Heart left ventricle (tissue), 16 donors: ENCODE measurements at regions not wholly inside any gene's neighbourhood (a gene's known extent, or its start where the extent isn't known, plus 50 kb on each side); places are given as distances from the start of the nearest gene placed in this dataset.

Source experiments
- ATAC-seq, 4 donors: fragments of 200-7000 bp; cut with Tn5 transposase; one replicate each; pipeline ENCODE4 v1.9.1; 2020 to 2022; ENCODE audit warnings: moderate library complexity in 4 of 4, mild to moderate bottlenecking in 3 of 4, moderate number of reproducible peaks in 1 of 4
- DNase-seq, 5 donors: peaks; one replicate each; pipeline ENCODE4 v3.0.0-alpha.2; 2020
- H3K27ac ChIP-seq, 12 donors: fragments of 200-600 bp; sonication (generic) in 4 of 12; one replicate each; pipeline versions ENCODE4 v1.5.0 to v1.8.0; 2016 to 2022; ENCODE audit warnings: mild to moderate bottlenecking in 2 of 12
- H3K27me3 ChIP-seq, 9 donors: fragments of 200-600 bp; sonication (generic) in 2 of 9; one replicate each; pipeline versions ENCODE4 v1.5.1 to v1.8.0; 2016 to 2022; ENCODE audit warnings: mild to moderate bottlenecking in 3 of 9
- H3K36me3 ChIP-seq, 9 donors: fragments of 200-600 bp; sonication (generic) in 2 of 9; one replicate each; pipeline versions ENCODE4 v1.5.0 to v1.8.0; 2018 to 2022; ENCODE audit warnings: mild to moderate bottlenecking in 2 of 9
- H3K4me1 ChIP-seq, 12 donors: fragments of 200-600 bp; sonication (generic) in 4 of 12; one replicate each; pipeline versions ENCODE4 v1.5.0 to v1.8.0; 2016 to 2022; ENCODE audit warnings: mild to moderate bottlenecking in 3 of 12
- H3K4me3 ChIP-seq, 12 donors: fragments of 200-600 bp; sonication (generic) in 4 of 12; one replicate each; pipeline versions ENCODE4 v1.5.0 to v1.8.0; 2017 to 2022; ENCODE audit warnings: mild to moderate bottlenecking in 9 of 12, moderate library complexity in 4 of 12
- H3K9me3 ChIP-seq, 12 donors: fragments of 200-600 bp; sonication (generic) in 4 of 12; one replicate each; pipeline versions ENCODE4 v1.5.0 to v1.8.0; 2016 to 2022; ENCODE audit warnings: mild to moderate bottlenecking in 1 of 12
- POLR2A ChIP-seq, 2 donors: fragments of 450-650 bp; IDR thresholded peaks; one replicate each; pipeline ENCODE4 v1.6.1; 2017; ENCODE audit warnings: antibody characterized with exemption in 2 of 2, mild to moderate bottlenecking in 2 of 2, moderate library complexity in 2 of 2
- WGBS, 4 donors: extraction: QIAGEN DNeasy Blood & Tissue Kit in 2 of 4; methylation state at CpG; one replicate each; pipeline versions ENCODE4 v1.1.5 to v1.1.7; 2013 to 2018; 5-methylcytosine and 5-hydroxymethylcytosine counted together
- intact Hi-C, 10 donors: fragments of 100-400 bp; cut with DNase I; formaldehyde crosslinking; loops; one replicate each; pipeline versions ENCODE4 v1.11.1 to v1.14.2; 2022
- TF ChIP-seq, protein P1 (sequence below), 12 donors: fragments of 200-600 bp; sonication (generic) in 4 of 12; IDR thresholded peaks; one replicate each; pipeline versions ENCODE4 v1.5.0 to v1.8.0; 2018 to 2022; ENCODE audit warnings: antibody characterized with exemption in 12 of 12, mild to moderate bottlenecking in 5 of 12
- donor health status: ischemic (EF 13 %, LVEDD 7.1; RV severe dilation, severe dysfunction).
- donor health status: healthy with polysubstance abuse.
- donor health status: DM: no; HTN: yes; CAD: no.
- donor health status: DM: no; HTN: no; CAD: no.
- donor health status: ischemic (EF 25% LVEDD 6.9; RV normal size, moderate dysfunction).
- donor health status: ischemic (EF 25% LVEDD 5.7; RV mildly dilated, moderate dysfunction).
- donor health status: healthy.
- donor health status: DM: yes; HTN: yes; CAD: no.
- donor health status: ischemic (EF 35%, LVEDD 5.7; RV mildly dilated, moderate dysfunction).
- donor health status: nonischemic (EF 11% LVEDD 7.7; RV severe dilation, severe dysfunction).
- donor health status: DM: yes; HTN: yes; CAD: no.
- donor health status: PGD.
- donor health status: ischemic (EF 29% LVEDD 5.4; RV normal size, mild dysfunction).
- donor health status: nonischemic (EF 23%, LVEDD 6.1; RV moderate dilation, normal function).

DNA sequence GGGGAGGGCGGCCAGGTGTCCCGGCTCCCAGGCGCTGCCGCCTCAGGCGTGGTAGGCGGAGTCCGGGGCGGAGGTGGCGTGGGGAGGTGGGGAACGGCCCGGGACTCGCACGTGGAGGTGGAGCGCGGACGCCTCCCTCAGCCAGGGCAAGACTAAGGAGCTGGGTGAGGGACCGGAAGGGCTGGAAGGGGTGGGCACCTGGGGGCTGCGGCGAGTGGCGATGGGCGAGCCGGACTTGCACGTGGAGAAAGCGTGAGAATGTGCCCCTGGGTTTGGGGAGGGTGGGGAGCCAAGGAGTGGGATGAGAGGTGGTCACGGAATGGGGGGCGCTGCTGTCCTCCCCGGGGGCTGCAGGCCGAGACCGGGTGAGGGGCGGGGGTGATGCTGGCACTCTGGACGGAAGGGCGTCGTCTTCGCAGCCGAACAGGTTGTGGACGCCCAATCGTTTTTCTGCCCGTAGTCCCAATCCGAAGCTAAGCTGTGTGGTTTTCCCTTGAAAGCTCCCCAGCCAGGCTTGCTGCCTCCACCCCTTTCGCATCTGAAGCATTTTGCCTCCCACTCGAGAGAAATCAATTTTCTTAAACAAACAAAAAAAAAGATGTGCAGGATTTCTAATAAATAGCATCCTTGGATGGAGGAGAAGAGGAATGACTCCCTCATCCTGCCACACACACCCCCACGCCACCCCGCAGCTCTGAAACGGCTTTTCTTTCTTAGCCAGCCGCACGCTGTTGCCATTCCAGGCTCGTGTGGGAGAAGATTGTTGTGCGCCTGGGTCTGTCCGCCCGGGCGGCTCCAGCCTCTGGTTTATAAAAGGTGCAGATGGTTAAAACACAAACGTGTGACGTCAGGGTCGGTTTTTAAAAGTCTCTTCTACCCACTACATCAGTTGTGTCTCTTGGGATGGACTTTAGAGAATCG is 62.5 kb upstream of the ANKRD28 start:
- no peaks in the 10 kb centered on the region for H3K36me3 ChIP-seq
- H3K4me1 ChIP-seq = peaks cover 0 to 22% (median 9%) of the 10 kb centered on the region in 12 donors
- intact Hi-C loops = loop anchor here in 1 of 10 donors (10.0 kb wide), 1 partner anchor 115 kb away; no protein-coding TSS in a partner anchor
- peaks cover 0 to 2% (median 0%) of the 10 kb centered on the region in 9 donors for H3K27me3 ChIP-seq
- no peaks in the 10 kb centered on the region for H3K9me3 ChIP-seq
- no peak for TF ChIP-seq POLR2A (IDR thresholded peaks at IDR 0.05)
- TF ChIP-seq, protein P1, sequence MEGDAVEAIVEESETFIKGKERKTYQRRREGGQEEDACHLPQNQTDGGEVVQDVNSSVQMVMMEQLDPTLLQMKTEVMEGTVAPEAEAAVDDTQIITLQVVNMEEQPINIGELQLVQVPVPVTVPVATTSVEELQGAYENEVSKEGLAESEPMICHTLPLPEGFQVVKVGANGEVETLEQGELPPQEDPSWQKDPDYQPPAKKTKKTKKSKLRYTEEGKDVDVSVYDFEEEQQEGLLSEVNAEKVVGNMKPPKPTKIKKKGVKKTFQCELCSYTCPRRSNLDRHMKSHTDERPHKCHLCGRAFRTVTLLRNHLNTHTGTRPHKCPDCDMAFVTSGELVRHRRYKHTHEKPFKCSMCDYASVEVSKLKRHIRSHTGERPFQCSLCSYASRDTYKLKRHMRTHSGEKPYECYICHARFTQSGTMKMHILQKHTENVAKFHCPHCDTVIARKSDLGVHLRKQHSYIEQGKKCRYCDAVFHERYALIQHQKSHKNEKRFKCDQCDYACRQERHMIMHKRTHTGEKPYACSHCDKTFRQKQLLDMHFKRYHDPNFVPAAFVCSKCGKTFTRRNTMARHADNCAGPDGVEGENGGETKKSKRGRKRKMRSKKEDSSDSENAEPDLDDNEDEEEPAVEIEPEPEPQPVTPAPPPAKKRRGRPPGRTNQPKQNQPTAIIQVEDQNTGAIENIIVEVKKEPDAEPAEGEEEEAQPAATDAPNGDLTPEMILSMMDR (IDR thresholded peaks at IDR 0.05) = no peak
- ATAC-seq = peak; percentile 57 to 84 (median 76)
- DNase-seq = peak in 3 of 5 donors; percentile 35 to 72 (median 52)
- H3K27ac ChIP-seq = peak overlapping the region in 9 of 12 donors; percentile 1 to 78 (median 71)
- H3K4me3 ChIP-seq = peak overlapping the region; percentile 76 to 98 (median 90)
- 1% methylated on average over 42 to 55 of the region's 55 CpGs for WGBS, 4 donors

DNA sequence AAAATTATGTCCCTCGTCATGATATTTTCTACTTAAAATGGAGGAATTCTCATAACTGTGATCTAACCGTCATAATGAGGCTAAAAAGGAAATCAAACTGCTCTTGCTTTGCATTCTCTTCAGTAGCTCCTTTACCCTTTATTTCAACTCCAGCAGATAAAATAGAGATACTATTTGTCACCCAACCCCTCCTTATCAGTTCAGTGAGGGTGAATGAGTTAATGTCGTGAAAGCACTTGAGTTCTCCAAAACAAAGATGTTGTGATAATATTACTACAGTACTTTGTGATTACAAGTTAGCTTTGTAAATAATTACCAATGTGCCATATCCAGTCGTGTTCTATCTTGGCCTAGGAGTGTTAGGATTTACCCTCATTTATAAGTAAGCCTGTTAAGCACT is 63.4 kb upstream of the ANKRD28 start:
- no peak for ATAC-seq
- peaks cover 0 to 2% (median 0%) of the 10 kb centered on the region in 9 donors for H3K27me3 ChIP-seq
- no peaks in the 10 kb centered on the region for H3K9me3 ChIP-seq
- H3K36me3 ChIP-seq = no peaks in the 10 kb centered on the region
- intact Hi-C loops = loop anchor here in 1 of 10 donors (10.0 kb wide), 1 partner anchor 114 kb away; no protein-coding TSS in a partner anchor
- no peak overlapping the region for H3K27ac ChIP-seq
- 57 to 62% (median 58%) methylated on average over 4 of the region's 4 CpGs for WGBS, 4 donors
- peaks cover 0 to 22% (median 9%) of the 10 kb centered on the region in 12 donors for H3K4me1 ChIP-seq
- DNase-seq = no peak
- TF ChIP-seq POLR2A (IDR thresholded peaks at IDR 0.05) = no peak
- H3K4me3 ChIP-seq = peak overlapping the region in 1 of 12 donors; percentile 79

DNA sequence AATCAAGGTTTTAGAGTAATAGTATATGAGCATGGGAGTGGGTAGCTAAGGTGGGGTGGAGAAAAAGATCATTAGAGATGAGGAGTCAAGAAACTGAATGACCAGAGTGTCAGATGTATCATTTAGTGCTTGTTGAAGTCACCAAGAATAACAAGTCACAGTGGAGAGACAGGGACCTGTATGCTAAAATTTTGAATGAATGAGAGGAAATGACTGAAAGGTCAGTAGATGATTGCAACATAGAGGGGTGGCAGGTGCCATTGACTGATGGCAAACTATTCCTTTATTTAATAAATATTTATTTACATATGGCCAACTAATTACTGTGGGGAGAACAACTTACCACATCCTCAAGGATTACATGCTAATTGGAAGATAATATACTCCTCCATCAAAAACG is 75.0 kb upstream of the ANKRD28 start:
- H3K9me3 ChIP-seq = no peaks in the 10 kb centered on the region
- H3K27ac ChIP-seq = no peak overlapping the region
- TF ChIP-seq, protein P1 (IDR thresholded peaks at IDR 0.05) = no peak
- no peak for TF ChIP-seq POLR2A (IDR thresholded peaks at IDR 0.05)
- no peaks in the 10 kb centered on the region for H3K36me3 ChIP-seq
- H3K4me3 ChIP-seq = no peak overlapping the region
- intact Hi-C loops = loop anchor here in 1 of 10 donors (10.0 kb wide), 1 partner anchor 52 kb away; no protein-coding TSS in a partner anchor
- DNase-seq (no peak), ATAC-seq (no peak)
- WGBS, 4 donors = 73 to 88% (median 77%) methylated on average over 1 of the region's 1 CpG
- no peaks in the 10 kb centered on the region for H3K27me3 ChIP-seq
- no peaks in the 10 kb centered on the region for H3K4me1 ChIP-seq

DNA sequence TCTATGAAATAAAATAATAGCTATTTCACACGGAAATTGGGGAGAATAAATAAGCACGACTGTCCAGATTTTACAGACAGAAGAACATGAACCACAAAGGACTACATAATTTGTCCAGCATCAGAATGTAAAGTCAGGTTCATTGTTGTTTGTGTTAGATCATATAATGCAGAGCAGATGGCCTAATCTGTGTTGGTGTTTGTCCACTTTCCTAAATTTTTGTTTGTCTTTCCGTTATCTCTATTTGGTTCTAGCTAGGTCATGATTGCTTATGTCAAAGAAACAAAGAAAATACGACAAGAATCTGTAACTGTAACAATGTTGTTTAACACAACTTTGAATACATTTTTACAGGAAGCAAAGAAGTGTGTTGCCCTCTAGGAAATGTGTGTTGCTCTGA is 75.6 kb upstream of the ANKRD28 start:
- intact Hi-C loops = loop anchor here in 1 of 10 donors (10.0 kb wide), 1 partner anchor 51 kb away; no protein-coding TSS in a partner anchor
- no peaks in the 10 kb centered on the region for H3K27me3 ChIP-seq
- H3K4me3 ChIP-seq = no peak overlapping the region
- TF ChIP-seq POLR2A (IDR thresholded peaks at IDR 0.05) = no peak
- TF ChIP-seq, protein P1 (IDR thresholded peaks at IDR 0.05) = no peak
- DNase-seq = no peak
- no peaks in the 10 kb centered on the region for H3K36me3 ChIP-seq
- 58 to 72% (median 62%) methylated on average over 4 of the region's 4 CpGs for WGBS, 4 donors
- no peak overlapping the region for H3K27ac ChIP-seq
- no peaks in the 10 kb centered on the region for H3K4me1 ChIP-seq
- ATAC-seq = no peak
- H3K9me3 ChIP-seq = no peaks in the 10 kb centered on the region
